Astrocyte (in vitro differentiated cells and primary cell): ENCODE measurements at regions not wholly inside any gene's neighbourhood (a gene's known extent, or its start where the extent isn't known, plus 50 kb on each side); places are given as distances from the start of the nearest gene placed in this dataset.

Experiments
- EZH2 ChIP-seq: IDR thresholded peaks from 2 replicates; pipeline ENCODE4 v1.6.1; 2012; ENCODE audit warnings: mild to moderate bottlenecking, low read length, inconsistent platforms; ENCODE audit not compliant: insufficient read depth
- TF ChIP-seq, protein P1 (sequence below): IDR thresholded peaks from 2 replicates; pipeline ENCODE4 v1.5.1; 2011; ENCODE audit warnings: low read depth, mild to moderate bottlenecking, inconsistent platforms, low read length, moderate library complexity; ENCODE audit not compliant: insufficient read depth

DNA sequence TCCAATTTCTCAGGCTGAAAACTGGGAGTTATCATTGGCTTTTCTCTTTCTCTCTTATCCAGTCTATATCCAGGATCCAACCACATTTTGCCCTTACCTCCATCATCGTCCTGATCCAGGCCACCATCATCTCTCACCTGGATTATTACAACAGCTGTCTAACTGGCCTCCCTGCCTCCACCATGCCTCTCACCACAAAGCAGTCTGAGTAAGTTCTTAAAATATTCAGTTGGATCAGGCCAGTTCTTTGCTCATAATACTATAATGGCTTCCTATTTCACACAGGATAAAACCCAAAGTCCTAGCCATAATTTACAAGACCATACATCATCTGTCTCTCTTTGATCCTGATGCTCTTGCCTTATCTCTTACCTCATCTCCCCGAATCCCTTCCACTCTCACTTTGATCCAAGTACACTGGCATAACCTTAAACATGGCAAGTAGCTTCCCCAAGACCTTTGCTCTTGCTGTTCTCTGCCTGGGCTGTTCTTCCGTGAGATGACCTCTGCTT is 133.4 kb upstream of the RAP1B start:
- TF ChIP-seq, protein P1, sequence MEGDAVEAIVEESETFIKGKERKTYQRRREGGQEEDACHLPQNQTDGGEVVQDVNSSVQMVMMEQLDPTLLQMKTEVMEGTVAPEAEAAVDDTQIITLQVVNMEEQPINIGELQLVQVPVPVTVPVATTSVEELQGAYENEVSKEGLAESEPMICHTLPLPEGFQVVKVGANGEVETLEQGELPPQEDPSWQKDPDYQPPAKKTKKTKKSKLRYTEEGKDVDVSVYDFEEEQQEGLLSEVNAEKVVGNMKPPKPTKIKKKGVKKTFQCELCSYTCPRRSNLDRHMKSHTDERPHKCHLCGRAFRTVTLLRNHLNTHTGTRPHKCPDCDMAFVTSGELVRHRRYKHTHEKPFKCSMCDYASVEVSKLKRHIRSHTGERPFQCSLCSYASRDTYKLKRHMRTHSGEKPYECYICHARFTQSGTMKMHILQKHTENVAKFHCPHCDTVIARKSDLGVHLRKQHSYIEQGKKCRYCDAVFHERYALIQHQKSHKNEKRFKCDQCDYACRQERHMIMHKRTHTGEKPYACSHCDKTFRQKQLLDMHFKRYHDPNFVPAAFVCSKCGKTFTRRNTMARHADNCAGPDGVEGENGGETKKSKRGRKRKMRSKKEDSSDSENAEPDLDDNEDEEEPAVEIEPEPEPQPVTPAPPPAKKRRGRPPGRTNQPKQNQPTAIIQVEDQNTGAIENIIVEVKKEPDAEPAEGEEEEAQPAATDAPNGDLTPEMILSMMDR, result no peak
- no peak for TF ChIP-seq EZH2
